PC-9 (cell line): ENCODE measurements at regions not wholly inside any gene's neighbourhood (a gene's known extent, or its start where the extent isn't known, plus 50 kb on each side); places are given as distances from the start of the nearest gene placed in this dataset.

Experiments used
- EZH2 ChIP-seq: fragments of 200-600 bp; sonication (generic); IDR thresholded peaks from 2 replicates; pipeline ENCODE4 v1.8.0; 2017; ENCODE audit warnings: antibody characterized with exemption, low read depth
- TF ChIP-seq, protein P1 (sequence below): fragments of 200-600 bp; sonication (generic); conservative IDR thresholded peaks from 2 replicates; pipeline ENCODE4 v1.6.1; 2017; ENCODE audit warnings: mixed run types, antibody characterized with exemption, mild to moderate bottlenecking, moderate library complexity

GRCh38 chr6:6891949-6892461 is 215.8 kb upstream of the RREB1 start:
- TF ChIP-seq, protein P1, sequence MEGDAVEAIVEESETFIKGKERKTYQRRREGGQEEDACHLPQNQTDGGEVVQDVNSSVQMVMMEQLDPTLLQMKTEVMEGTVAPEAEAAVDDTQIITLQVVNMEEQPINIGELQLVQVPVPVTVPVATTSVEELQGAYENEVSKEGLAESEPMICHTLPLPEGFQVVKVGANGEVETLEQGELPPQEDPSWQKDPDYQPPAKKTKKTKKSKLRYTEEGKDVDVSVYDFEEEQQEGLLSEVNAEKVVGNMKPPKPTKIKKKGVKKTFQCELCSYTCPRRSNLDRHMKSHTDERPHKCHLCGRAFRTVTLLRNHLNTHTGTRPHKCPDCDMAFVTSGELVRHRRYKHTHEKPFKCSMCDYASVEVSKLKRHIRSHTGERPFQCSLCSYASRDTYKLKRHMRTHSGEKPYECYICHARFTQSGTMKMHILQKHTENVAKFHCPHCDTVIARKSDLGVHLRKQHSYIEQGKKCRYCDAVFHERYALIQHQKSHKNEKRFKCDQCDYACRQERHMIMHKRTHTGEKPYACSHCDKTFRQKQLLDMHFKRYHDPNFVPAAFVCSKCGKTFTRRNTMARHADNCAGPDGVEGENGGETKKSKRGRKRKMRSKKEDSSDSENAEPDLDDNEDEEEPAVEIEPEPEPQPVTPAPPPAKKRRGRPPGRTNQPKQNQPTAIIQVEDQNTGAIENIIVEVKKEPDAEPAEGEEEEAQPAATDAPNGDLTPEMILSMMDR, result no peak
- no peak for TF ChIP-seq EZH2
